GM12892 (cell line): ENCODE measurements at regions not wholly inside any gene's neighbourhood (a gene's known extent, or its start where the extent isn't known, plus 50 kb on each side); places are given as distances from the start of the nearest gene placed in this dataset.

ENCODE experiments used
- POLR2AphosphoS5 ChIP-seq: IDR thresholded peaks from 2 replicates; pipeline ENCODE4 v1.6.1; 2011; ENCODE audit warnings: low read depth, low read length, control low read depth
- TAF1 ChIP-seq: IDR thresholded peaks from 2 replicates; pipeline ENCODE4 v1.6.1; 2011; ENCODE audit warnings: low read depth, mild to moderate bottlenecking, control low read depth, low read length, borderline replicate concordance

GRCh38 chr16:82454152-82454551, 172.6 kb upstream of the CDH13 start:
- TF ChIP-seq POLR2AphosphoS5 = no peak
- no peak for TF ChIP-seq TAF1
